ENCODE measurements at regions not wholly inside any gene's neighbourhood (a gene's known extent, or its start where the extent isn't known, plus 50 kb on each side); places are given as distances from the start of the nearest gene placed in this dataset.
"Not testable (repeated sequence)": the region's sequence is repeated elsewhere in the genome, so short reads cannot be mapped to it uniquely, and the experiment has no call there.

DNA sequence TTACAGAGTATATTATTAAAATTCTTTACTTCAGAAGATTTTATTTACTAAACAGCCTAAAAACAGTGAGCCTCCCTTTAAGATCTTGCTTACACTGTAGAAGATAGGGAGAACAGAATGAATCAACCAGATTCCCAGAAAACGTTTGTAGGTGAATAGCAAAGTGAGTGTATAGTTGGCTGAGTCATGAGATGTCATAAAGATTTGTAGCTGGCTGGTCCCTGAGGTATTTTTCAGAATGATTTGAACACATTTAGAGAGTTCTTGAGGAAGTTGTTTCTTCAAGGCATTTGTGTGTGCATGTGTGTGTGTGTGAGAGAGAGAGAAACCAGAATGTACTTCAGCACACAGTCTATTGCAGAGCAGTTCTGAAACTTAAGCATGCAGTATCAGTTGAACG is 159.4 kb upstream of the PRR16 start:
- ATAC-seq (no peak), DNase-seq (no peak)
- Mint-ChIP-seq H3K36me3 (ENCODE audit: low read depth) (no peaks in the 10 kb centered on the region), H3K4me1 (no peaks in the 10 kb centered on the region), H3K27ac (no peak overlapping the region), H3K27me3 (no peaks in the 10 kb centered on the region), H3K4me3 (no peak overlapping the region)
- no peaks in the 10 kb centered on the region for H3K9me3 ChIP-seq (ENCODE audit: control insufficient read depth, low read length, poor library complexity, severe bottlenecking)

DNA sequence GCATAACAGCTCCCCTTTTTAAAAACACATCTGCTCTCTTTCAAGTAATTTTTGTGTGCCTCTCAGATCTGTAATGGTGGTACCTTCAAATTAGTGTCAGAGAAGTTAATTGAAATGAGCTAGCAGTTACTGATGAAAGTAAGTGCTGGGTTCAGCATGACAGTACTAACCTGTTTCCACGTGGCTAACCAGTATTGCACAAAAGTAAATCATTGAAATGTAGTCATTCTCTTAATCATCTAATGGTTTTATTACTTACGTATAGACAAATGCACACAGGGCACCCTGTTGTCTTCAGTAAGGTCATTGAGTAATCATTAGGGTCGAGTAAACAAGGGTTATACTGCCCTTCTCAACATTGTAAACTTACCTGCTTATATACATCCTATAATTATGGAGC is 157.8 kb upstream of the PRR16 start:
- Mint-ChIP-seq H3K4me3 (no peak overlapping the region), H3K4me1 (no peaks in the 10 kb centered on the region), H3K36me3 (ENCODE audit: low read depth) (no peaks in the 10 kb centered on the region), H3K27ac (no peak overlapping the region), H3K27me3 (no peaks in the 10 kb centered on the region)
- ATAC-seq: no peak
- H3K9me3 ChIP-seq (ENCODE audit: control insufficient read depth, low read length, poor library complexity, severe bottlenecking): no peaks in the 10 kb centered on the region
- no peak for DNase-seq

DNA sequence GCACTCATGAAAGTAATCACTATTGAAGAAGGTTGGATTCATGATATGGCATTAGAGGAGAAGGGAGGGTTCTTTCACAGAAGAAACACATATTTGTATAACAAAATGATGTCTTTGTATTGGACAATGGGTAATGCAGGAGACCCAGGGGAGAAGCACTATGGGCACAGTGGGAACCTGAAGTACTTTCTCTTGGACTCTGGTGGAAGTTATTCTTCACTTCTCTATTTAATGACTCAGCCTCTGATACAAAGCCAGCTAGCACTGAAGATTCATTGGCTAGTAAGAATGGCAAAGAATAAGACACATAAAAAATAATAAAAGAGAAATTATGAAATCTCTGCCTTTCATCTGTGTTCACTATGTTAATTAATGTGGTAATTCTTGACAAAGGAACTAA is 149.9 kb upstream of the PRR16 start:
- H3K4me1 Mint-ChIP-seq: no peaks in the 10 kb centered on the region
- H3K27me3 Mint-ChIP-seq: no peaks in the 10 kb centered on the region
- ATAC-seq (no peak), DNase-seq (no peak)
- no peaks in the 10 kb centered on the region for H3K36me3 Mint-ChIP-seq (ENCODE audit: low read depth)
- no peaks in the 10 kb centered on the region for H3K9me3 ChIP-seq (ENCODE audit: control insufficient read depth, low read length, poor library complexity, severe bottlenecking)
- no peak overlapping the region for H3K4me3 Mint-ChIP-seq
- no peak overlapping the region for H3K27ac Mint-ChIP-seq

DNA sequence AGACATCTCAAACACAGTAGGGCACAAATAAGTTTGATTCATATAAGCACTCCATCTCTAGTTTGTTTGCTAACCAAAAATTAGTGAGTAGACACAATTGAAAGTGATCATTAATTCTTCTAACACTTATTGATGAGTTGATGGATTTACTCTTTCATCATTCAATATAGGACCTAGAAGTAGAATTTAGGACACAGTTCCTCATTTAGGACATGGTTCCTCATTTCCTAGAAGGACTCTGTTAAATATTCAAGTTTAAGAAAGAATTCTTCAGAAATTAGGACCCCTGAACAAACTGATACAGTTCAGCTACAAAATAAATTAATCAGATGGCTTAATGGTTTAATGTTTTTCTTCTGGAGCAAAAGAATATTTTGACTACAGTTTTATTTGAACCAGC is 143.5 kb upstream of the PRR16 start:
- H3K9me3 ChIP-seq (ENCODE audit: control insufficient read depth, low read length, poor library complexity, severe bottlenecking): no peaks in the 10 kb centered on the region
- no peaks in the 10 kb centered on the region for H3K27me3 Mint-ChIP-seq
- DNase-seq (no peak), ATAC-seq (no peak)
- no peak overlapping the region for H3K27ac Mint-ChIP-seq
- no peaks in the 10 kb centered on the region for H3K36me3 Mint-ChIP-seq (ENCODE audit: low read depth)
- H3K4me1 Mint-ChIP-seq: no peaks in the 10 kb centered on the region
- H3K4me3 Mint-ChIP-seq: no peak overlapping the region

DNA sequence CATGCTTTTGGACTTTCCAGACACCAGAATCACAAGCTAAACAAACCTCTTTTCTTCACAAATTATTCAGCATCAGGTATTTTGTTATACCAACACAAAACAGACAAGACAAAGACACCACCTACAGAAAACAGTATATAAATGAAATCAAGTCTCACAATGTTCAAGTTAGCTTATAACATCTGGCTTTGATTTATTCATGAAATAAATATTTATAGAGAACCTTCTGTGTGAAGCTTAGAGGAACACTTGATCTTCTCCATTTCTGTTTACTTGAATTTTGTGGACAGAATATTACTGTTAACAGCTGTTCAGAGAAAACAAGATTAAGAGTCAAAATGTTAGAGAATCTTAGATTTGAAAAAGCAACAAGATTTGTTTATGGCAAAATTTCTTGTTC is 137.4 kb upstream of the PRR16 start:
- no peak for ATAC-seq
- H3K4me3 Mint-ChIP-seq: no peak overlapping the region

DNA sequence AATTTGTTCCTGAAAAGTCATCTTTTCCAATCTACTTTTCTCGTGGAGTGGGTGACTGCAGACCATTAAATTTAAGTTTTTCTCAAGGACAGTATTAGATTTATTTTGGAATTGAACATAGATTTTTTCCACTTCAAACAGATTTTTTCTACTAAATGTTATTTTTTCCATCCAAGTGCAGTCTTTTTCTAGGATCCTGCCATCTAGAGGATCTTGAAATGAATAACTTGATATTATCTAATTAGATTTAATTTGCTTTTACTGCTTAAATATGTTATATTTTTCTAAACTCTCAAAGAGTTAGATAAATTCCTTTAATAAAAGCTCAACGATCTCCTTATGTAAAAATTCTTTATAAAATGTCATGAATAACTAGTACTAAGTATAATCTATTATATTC is 136.9 kb upstream of the PRR16 start:
- Mint-ChIP-seq H3K4me1 (no peaks in the 10 kb centered on the region), H3K27ac (no peak overlapping the region), H3K4me3 (no peak overlapping the region), H3K27me3 (no peaks in the 10 kb centered on the region), H3K36me3 (ENCODE audit: low read depth) (no peaks in the 10 kb centered on the region)
- no peaks in the 10 kb centered on the region for H3K9me3 ChIP-seq (ENCODE audit: control insufficient read depth, low read length, poor library complexity, severe bottlenecking)
- ATAC-seq (no peak), DNase-seq (no peak)

More for the DNA sequence above, 137.4 kb upstream of the PRR16 start:
- no peaks in the 10 kb centered on the region for H3K9me3 ChIP-seq (ENCODE audit: control insufficient read depth, low read length, poor library complexity, severe bottlenecking)
- no peaks in the 10 kb centered on the region for H3K36me3 Mint-ChIP-seq (ENCODE audit: low read depth)
- H3K4me1 Mint-ChIP-seq: no peaks in the 10 kb centered on the region
- H3K27ac Mint-ChIP-seq: no peak overlapping the region
- H3K27me3 Mint-ChIP-seq: no peaks in the 10 kb centered on the region
- no peak for DNase-seq

DNA sequence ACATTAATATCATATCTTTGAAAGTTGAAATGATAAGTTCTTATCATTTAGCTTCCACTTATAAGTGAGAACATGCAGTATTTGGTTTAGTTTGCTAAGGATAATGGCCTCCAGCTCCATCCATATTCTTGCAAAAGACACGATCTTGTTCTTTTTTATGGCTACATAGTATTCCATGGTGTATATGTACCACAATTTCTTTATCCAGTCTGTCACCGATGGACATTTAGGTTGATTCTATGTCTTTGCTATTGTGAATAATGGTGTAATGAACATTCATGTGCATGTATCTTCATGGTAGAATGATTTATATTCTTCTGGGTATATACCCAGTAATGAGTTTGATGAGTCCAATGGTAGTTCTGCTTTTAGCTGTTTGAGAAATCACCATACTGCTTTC is 135.0 kb upstream of the PRR16 start:
- no peaks in the 10 kb centered on the region for H3K4me1 Mint-ChIP-seq
- H3K27me3 Mint-ChIP-seq: no peaks in the 10 kb centered on the region
- ATAC-seq (no peak), DNase-seq (no peak)
- no peak overlapping the region for H3K27ac Mint-ChIP-seq
- H3K4me3 Mint-ChIP-seq: no peak overlapping the region
- no peaks in the 10 kb centered on the region for H3K9me3 ChIP-seq (ENCODE audit: control insufficient read depth, low read length, poor library complexity, severe bottlenecking)
- H3K36me3 Mint-ChIP-seq (ENCODE audit: low read depth): no peaks in the 10 kb centered on the region

DNA sequence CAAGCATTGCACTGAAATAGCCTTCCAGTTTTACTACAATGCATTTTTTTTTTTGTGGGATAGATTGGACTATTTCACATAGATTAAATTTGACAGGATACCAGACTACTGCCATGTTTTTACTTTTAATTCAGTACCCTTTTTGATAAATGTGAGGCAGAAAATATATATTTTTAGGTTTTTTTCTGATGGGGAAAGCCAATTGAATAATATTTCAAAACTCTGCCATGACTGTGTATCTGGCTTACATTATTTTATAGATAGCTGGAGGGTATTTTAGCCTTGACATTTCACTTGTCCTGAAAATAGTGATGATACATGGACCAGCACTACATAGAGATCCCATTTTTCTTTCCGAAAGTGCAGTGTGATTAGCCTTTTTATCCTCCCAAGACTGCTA is 133.5 kb upstream of the PRR16 start:
- Mint-ChIP-seq H3K4me3 (no peak overlapping the region), H3K36me3 (ENCODE audit: low read depth) (no peaks in the 10 kb centered on the region), H3K27ac (no peak overlapping the region), H3K27me3 (no peaks in the 10 kb centered on the region), H3K4me1 (no peaks in the 10 kb centered on the region)
- ATAC-seq: no peak
- no peak for DNase-seq
- no peaks in the 10 kb centered on the region for H3K9me3 ChIP-seq (ENCODE audit: control insufficient read depth, low read length, poor library complexity, severe bottlenecking)

DNA sequence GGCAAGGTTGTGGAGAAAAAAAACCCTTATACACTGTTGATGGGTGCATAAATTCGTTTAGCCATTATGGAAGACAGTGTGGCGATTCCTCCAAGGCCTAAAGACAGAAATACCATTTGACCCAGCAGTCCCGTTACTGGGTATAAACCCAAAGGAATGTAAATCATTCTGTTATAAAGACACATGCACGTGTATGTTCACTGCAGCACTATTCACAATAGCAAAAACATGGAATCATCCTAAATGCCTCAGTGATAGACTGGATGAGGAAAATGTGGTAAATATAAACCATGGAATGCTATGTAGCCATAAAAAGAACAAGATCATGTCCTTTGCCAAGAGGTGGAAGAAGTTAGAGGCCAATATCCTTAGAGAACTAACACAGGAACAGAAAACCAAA is 119.9 kb upstream of the PRR16 start:
- no peaks in the 10 kb centered on the region for H3K9me3 ChIP-seq (ENCODE audit: control insufficient read depth, low read length, poor library complexity, severe bottlenecking)
- no peak overlapping the region for H3K27ac Mint-ChIP-seq
- H3K4me1 Mint-ChIP-seq: no peaks in the 10 kb centered on the region
- H3K27me3 Mint-ChIP-seq: no peaks in the 10 kb centered on the region
- H3K4me3 Mint-ChIP-seq: no peak overlapping the region
- no peaks in the 10 kb centered on the region for H3K36me3 Mint-ChIP-seq (ENCODE audit: low read depth)
- DNase-seq (no peak), ATAC-seq (no peak)

DNA sequence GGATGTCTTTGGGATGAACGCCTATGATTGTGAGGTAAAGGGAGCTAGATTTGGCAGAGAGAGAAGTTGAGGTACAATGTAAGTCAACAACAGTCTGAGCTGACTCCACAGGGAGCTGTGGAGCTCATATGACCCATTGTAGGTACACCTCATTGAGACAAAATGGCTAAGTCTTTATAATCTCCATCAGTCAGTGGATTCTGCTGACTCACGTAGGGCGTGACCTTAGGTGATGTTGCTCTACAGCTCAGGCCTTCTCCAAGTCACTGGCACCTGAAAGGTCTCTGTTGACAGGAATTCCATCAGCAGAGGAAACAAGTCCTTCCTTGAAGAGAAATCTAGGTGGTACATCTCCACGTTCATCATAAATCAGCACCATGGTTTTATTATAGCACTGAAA is 118.2 kb upstream of the PRR16 start:
- Mint-ChIP-seq H3K36me3 (ENCODE audit: low read depth) (no peaks in the 10 kb centered on the region), H3K4me1 (no peaks in the 10 kb centered on the region), H3K27me3 (no peaks in the 10 kb centered on the region), H3K4me3 (no peak overlapping the region), H3K27ac (no peak overlapping the region)
- DNase-seq (no peak), ATAC-seq (no peak)
- no peaks in the 10 kb centered on the region for H3K9me3 ChIP-seq (ENCODE audit: control insufficient read depth, low read length, poor library complexity, severe bottlenecking)

DNA sequence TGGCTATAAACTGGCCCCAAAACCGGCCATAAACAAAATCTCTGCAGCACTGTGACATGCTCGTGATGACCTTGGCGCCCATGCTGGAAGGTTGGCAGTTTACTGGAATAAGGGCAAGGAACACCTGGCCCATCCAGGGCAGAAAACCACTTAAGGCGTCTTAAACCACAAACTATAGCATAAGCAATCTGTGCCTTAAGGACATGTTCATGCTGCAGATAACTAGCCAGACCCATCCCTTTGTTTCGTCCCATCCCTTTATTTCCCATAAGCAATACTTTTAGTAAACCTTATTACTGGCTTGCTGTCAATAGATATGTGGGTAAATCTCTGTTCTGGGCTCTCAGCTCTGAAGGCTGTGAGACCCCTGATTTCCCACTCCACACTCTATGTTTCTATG is 113.0 kb upstream of the PRR16 start:
- H3K36me3 Mint-ChIP-seq (ENCODE audit: low read depth); ATAC-seq; H3K27me3 Mint-ChIP-seq; H3K27ac Mint-ChIP-seq; H3K4me1 Mint-ChIP-seq; H3K9me3 ChIP-seq (ENCODE audit: control insufficient read depth, low read length, poor library complexity, severe bottlenecking); DNase-seq; H3K4me3 Mint-ChIP-seq: not testable (repeated sequence)

DNA sequence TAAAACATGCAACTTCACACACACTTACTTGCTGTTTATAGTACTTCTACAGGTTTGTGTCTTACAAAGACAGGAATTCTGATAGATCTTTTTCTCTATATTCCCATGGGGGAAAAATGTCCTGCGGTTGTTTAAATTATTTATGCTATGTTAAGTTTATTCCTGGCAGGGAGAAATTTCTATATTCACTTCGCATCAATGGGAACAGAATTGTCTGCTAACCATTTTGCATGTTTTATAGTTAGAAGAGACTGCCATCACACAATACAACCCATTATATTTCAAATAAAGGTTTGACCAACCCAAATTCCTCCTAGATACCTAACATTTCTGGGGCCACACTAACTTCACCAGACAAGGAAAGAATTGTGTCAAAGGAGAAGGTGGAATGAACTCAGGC is 110.0 kb upstream of the PRR16 start:
- Mint-ChIP-seq H3K4me3 (no peak overlapping the region), H3K27me3 (no peaks in the 10 kb centered on the region), H3K36me3 (ENCODE audit: low read depth) (no peaks in the 10 kb centered on the region), H3K4me1 (no peaks in the 10 kb centered on the region), H3K27ac (no peak overlapping the region)
- ATAC-seq (no peak), DNase-seq (no peak)
- H3K9me3 ChIP-seq (ENCODE audit: control insufficient read depth, low read length, poor library complexity, severe bottlenecking): no peaks in the 10 kb centered on the region

DNA sequence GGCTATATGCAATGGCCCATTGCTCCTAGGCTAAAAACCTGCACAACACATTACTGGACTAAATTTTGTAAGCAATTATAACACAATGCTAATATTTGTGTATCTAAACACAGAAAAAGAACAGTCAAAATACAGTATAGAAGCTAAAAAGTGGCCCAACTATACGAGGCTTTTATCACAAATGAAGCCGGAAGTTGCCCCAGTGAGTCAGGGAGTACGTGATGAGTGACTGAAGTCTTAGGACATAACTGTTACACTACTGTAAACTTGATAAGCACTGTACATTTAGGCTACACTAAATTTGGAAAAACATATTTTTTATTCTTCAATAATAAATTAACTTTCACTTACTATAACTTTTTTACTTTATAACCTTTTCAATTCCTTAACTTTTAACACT is 105.2 kb upstream of the PRR16 start:
- H3K9me3 ChIP-seq (ENCODE audit: control insufficient read depth, low read length, poor library complexity, severe bottlenecking): no peaks in the 10 kb centered on the region
- ATAC-seq (no peak), DNase-seq (no peak)
- H3K27me3 Mint-ChIP-seq: no peaks in the 10 kb centered on the region
- H3K4me1 Mint-ChIP-seq: no peaks in the 10 kb centered on the region
- H3K27ac Mint-ChIP-seq: no peak overlapping the region
- H3K36me3 Mint-ChIP-seq (ENCODE audit: low read depth): no peaks in the 10 kb centered on the region
- no peak overlapping the region for H3K4me3 Mint-ChIP-seq

DNA sequence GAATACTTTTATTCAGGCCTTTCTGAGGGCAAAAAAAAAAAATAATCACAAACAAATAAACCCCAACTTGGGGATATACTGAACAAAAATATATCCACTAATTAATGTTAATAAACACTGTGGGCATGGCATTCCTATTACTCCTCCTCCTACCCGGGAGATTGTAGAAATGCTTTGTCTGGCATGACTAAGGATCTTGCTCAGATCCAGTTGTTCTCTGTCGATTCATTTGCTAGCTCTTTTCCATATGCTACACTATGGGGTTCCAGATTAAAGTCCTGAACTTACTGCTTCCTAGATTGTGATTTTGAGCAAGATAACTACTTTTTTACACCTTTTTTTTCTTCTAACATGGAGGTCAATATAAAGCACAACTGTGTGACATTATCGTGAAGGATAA is 102.2 kb upstream of the PRR16 start:
- H3K27ac Mint-ChIP-seq: no peak overlapping the region
- no peaks in the 10 kb centered on the region for H3K36me3 Mint-ChIP-seq (ENCODE audit: low read depth)
- no peaks in the 10 kb centered on the region for H3K9me3 ChIP-seq (ENCODE audit: control insufficient read depth, low read length, poor library complexity, severe bottlenecking)
- H3K27me3 Mint-ChIP-seq: no peaks in the 10 kb centered on the region
- ATAC-seq: no peak
- DNase-seq: no peak
- H3K4me1 Mint-ChIP-seq: no peaks in the 10 kb centered on the region
- H3K4me3 Mint-ChIP-seq: no peak overlapping the region

DNA sequence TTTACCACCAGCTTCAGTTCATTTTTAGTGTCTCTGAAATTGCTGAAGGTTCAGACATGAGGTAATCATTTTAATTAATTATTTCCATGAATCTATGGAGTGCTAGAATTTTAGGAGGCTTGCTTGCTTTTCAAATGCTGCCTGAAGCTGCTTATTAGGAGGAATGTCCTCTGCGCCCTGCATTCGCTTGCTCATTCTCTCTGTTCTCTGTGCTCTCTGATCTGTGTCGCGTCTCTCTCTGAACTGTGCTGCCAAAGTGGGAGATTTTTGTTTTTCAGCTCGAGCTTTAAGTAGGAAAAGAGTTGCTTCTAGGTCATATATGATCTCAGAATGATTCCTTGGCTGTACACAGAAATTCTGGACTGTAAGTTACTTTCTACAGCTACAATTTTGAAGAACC is 101.7 kb upstream of the PRR16 start:
- ATAC-seq (no peak), DNase-seq (no peak)
- H3K9me3 ChIP-seq (ENCODE audit: control insufficient read depth, low read length, poor library complexity, severe bottlenecking): no peaks in the 10 kb centered on the region
- H3K27me3 Mint-ChIP-seq: no peaks in the 10 kb centered on the region
- H3K27ac Mint-ChIP-seq: no peak overlapping the region
- no peaks in the 10 kb centered on the region for H3K36me3 Mint-ChIP-seq (ENCODE audit: low read depth)
- no peak overlapping the region for H3K4me3 Mint-ChIP-seq
- no peaks in the 10 kb centered on the region for H3K4me1 Mint-ChIP-seq

Measured in T-helper 17 cell (primary cell).